ENCODE measurements at regions not wholly inside any gene's neighbourhood (a gene's known extent, or its start where the extent isn't known, plus 50 kb on each side); places are given as distances from the start of the nearest gene placed in this dataset.

- no peak for DNase-seq
Observed at GRCh38 chr12:92614001-92614400, 88.8 kb upstream of the PLEKHG7 start.

GRCh38 chr12:92612611-92613010 is 90.2 kb upstream of the PLEKHG7 start:
- no peak for DNase-seq

- peak; percentile 1 for DNase-seq
Observed at GRCh38 chr12:92608151-92609091, 94.4 kb upstream of the PLEKHG7 start.

- no peak for DNase-seq
Observed at GRCh38 chr12:92606956-92607355, 95.8 kb upstream of the PLEKHG7 start.

DNA sequence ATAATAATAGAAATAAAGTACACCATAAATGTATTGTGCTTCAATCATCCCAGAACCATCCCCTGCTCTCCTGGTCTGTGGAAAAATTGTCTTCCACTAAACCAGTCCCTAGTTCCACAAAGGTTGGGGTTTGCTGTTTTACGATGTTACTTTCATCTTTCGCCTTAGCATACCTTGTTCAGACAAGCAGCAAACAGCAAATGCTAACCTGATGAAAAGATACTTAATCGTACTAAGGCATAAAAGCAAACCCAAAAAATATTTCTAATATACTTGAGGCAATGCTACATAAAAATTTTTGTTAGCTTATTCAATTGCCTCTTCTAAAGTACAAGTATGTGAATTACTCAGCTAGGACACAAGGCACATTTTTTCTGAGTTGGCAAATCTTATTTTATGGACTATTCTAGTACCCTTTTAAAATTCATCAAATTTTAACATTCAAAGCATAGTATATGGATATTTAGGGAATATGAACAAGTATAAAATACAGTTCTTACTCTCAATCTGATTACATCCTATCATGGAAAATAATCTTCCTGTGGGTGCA is 97.1 kb upstream of the PLEKHG7 start:
- no peak for DNase-seq

- no peak for DNase-seq
Observed at GRCh38 chr12:92604786-92605185, 98.0 kb upstream of the PLEKHG7 start.

- no peak for DNase-seq
Observed at GRCh38 chr12:92603741-92604432, 98.9 kb upstream of the PLEKHG7 start.

DNA sequence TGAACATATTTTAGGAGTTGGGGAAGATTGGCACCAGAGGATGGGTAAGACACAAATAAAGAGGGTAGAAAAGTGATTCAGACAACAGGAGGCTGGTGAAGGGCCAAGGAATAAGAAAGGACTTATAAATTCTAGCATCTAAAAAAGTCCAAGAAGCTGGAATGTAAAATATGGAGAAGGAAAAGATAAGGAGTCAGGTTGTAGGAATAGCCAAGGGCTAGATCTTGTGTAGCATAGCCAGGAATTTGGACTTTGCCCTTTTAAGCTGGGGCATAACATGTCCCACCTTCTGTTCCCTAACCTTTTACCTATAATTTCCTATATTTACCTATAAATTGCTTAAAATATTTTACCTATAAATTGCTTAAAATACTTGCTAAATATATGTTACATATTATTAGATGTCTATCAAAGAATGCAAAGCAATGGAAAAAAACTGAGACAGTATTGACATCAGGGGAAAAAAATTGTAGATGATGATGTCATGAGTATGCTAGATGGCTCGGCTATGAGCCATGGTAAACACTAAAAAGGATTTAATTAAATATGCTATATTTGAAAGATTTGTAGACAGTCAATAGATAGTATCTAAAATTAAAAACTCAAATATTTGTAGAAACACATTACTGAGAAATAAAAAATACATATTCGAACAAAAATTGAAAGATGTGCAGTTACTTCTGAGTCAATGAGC is 99.7 kb upstream of the PLEKHG7 start:
- no peak for DNase-seq

GRCh38 chr12:92602476-92602875 is 100.3 kb upstream of the PLEKHG7 start:
- DNase-seq, result no peak

DNA sequence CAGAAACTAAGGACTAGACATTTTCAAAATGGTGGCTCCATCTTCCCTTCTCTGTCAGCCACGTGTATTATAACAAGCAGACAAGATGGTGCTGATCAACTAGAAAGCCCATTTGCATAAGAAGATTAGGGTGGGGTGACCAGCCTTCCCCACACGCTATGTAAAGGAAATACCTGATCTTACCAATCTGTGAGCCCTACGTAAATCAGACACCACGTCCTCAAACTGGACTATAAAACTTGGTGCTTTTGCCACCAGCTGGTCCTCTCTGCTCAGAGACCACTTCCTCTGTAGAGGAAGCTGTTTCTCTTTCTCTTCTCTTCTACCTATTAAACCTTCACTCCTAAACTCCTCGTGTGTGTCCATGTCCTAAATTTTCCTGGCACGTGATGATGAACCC is 101.1 kb upstream of the PLEKHG7 start:
- DNase-seq, result no peak

DNA sequence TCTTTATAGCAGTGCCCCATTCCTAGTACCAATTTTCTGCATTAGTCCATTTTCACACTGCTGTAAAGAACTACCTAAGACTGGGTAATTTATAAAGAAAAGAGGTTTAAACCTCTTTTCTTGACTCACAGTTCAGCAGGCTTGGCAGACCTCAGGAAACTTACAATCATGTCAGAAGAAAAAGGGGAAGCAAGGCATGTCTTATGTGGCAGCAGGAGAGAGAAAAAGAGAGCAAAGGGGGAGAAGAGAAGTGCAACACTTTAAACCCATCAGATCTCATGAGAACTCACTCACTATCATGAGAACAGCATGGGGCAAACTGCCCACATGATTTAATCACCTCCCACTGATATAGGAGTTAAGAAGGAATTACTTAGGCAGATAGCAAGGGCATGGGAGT is 101.6 kb upstream of the PLEKHG7 start:
- DNase-seq, result no peak

GRCh38 chr12:92600052-92600451 is 102.7 kb upstream of the PLEKHG7 start:
- DNase-seq, result no peak

GRCh38 chr12:92597997-92598396 is 104.8 kb upstream of the PLEKHG7 start:
- DNase-seq, result no peak

GRCh38 chr12:92597118-92597517 is 105.7 kb upstream of the PLEKHG7 start:
- no peak for DNase-seq

- DNase-seq, result no peak
Observed at GRCh38 chr12:92596383-92596782, 106.4 kb upstream of the PLEKHG7 start.

- no peak for DNase-seq
Observed at GRCh38 chr12:92595663-92596062, 107.1 kb upstream of the PLEKHG7 start.

- no peak for DNase-seq
Observed at GRCh38 chr12:92593734-92594402, 108.9 kb upstream of the PLEKHG7 start.

GRCh38 chr12:92585115-92585727 is 117.6 kb upstream of the PLEKHG7 start:
- DNase-seq, result no peak

DNA sequence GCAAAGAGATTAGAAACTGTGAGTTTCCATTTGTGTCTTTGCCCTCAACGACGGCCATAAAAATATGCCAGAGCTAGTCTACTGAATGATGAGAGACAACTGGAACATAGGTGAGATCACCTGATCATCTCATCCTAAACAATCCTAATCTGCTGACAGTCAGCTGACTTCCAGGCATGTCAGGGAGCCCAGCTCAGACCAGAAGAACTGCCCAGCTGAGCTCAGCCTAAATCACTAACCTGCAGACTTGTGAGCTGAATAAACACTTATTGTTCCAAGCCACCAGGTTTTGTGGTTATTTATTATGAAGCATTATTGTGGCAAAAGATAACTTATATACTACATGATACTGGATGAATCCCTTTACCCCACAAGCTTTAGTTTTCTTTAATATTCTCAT is 118.9 kb upstream of the PLEKHG7 start:
- no peak for DNase-seq

DNA sequence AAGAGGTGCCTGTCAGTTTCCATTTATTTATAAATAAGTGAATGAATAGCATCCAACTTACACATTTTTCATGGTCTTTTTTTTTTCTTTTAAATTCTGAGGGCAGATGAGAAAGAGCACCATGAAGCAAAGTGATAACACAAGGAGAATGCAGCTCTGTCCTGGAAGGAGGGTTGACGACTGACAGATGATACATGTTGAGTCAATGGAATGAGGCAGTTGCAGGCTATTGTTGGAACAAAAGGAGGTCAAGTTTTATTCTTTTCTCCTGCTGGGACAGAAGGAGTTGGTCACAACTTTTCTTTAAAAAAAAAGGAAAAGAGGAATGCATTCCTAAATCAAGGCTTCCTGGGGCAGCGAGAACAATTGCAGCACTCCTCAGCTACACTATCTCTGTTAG is 119.9 kb upstream of the PLEKHG7 start:
- no peak for DNase-seq

DNA sequence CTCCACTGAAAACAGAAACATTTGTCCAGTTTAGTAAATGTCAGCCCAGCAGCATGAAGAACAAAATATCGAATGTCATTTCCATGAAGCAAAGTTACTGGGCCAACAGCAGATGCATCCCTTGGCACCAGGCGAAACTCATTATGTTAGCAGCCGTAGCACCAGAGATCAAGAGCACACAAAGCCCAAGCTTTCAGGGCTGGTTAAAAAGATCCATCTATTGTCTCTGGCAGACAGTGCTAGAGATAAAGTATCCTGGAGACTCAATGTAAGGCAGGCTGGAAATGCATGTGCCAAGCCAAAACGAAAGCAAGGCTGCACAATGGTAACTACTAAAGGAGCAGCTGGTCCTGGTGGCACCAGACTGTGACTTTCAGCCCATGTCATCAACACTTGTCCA is 120.3 kb upstream of the PLEKHG7 start:
- DNase-seq, result no peak

DNA sequence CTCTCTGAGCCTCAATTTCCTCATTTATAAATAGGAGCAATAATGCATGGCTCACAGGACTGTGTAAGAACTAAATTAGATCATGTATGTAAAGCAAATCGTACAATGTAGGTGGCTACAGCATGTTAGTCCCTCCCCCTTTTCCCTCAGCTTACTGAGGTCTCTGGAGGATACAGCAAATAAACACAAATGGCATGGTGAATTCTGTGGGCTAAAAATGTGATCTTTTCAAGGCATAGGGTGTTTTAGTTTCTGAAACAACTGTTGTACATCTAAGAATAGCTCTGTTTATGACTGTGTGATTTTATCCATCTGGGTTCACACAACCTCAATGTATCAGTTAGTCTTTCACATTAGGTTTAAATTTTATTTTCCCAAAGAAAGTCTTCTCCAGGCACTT is 121.2 kb upstream of the PLEKHG7 start:
- DNase-seq, result no peak
